ENCODE measurements at regions not wholly inside any gene's neighbourhood (a gene's known extent, or its start where the extent isn't known, plus 50 kb on each side); places are given as distances from the start of the nearest gene placed in this dataset.

DNA sequence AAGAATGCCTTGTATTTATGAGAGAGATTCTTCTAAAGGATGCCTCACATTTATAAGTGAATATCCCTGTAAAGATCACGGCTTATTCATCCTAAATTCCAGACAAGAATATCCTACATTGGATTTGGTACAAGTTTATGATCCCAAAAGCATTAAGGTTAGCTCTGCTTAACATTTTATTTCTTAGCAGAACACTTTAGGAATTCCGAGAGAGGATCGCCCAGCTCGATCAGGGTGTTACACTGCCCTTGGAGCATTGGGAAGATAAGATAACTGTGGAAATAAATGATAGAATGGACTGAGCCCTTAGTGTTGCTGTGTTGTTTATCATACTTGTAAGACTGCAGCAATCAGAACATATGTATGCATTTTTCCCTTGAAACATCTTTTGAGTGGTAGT, 223.0 kb upstream of the CDIN1 start:
- DNase-seq (ENCODE audit: low read depth, low spot score) = no peak
- no peak overlapping the region for H3K27ac ChIP-seq

DNA sequence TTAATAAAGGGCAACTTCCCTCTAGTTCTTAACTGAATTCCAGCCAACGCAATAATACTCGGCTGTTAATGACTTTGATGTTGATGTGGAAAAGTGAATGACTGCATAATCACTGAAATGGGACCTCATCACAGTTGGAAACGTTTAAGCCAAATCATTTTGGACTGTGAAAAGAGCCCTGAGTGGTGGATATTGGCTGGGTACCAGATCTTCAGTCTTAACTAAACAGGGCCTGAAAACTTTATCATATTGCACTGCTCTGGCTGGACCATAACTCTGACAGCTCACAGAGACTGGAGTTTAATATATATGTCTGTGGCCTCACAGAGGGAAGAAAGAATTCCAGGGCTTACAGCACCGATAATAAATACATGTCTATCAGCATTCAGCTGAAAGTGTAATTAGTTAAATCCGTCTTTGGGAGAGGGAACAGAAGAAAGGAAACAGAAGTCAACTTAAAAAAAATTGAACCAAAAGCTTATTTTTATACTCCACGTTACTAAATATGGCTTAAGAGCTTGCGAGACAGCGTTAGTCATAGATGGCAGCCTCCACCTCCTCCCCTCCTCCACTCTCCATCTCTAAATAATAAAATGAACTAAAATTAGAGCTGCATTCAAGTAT, 222.3 kb upstream of the CDIN1 start:
- H3K27ac ChIP-seq = no peak overlapping the region
- DNase-seq (ENCODE audit: low read depth, low spot score) = no peak

DNA sequence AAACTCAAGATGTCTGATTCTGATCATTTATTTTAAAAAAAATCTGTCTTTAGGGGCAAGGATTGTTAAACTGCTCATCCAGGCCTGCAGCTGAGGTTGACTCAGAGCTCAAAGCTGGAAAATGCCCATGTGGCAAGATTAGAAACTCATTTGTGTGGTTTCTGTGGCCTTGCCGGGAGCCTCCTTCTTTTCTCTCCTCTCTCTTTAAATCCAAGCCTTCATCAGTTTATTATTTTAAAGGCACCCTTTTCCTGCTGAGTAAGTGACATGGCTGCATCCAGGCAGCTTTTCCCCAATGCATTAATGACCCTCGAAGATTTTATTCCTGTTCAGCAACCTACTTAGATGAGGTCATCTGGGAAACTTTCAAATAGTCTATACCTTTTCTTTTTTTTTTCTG, 221.3 kb upstream of the CDIN1 start:
- DNase-seq (ENCODE audit: low read depth, low spot score) = no peak
- H3K27ac ChIP-seq = no peak overlapping the region

DNA sequence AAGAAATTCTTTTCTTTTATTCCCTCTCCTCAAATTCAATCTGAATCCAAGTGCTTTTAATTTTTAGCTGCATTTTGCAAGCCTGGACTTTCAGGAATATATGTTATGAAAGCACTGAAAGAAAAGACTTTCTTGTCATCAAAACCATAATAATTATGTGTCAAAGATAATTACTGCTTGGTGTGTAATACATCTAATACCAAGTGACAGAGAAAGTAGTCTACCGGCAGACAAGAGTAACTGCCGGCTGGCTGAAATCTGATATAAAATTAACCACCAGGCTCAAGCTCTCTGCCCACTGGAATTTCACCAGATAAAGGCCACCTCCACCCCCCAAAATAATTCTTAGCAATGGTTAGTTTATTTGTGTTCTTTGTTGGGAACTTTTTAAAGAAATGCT, 220.9 kb upstream of the CDIN1 start:
- no peak overlapping the region for H3K27ac ChIP-seq
- DNase-seq (ENCODE audit: low read depth, low spot score) = no peak

DNA sequence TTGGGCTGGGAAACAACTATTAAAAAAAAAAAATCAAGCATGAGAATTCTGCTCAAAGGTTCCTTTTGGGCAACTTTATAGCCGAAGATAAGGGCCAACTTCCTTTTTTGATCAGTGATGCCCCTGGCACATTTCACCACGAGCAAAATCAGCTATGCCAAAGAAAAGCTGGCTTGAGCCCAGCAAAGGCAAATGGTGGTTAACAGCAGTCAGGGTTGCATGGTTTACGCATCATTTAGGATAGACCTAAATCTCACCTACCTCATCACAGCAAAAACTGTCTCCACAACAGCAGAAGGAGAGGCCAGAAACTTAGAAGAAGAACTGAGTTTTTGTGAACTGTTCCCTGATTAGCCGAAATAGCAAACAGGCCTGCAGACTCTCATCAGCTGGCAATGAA, 220.1 kb upstream of the CDIN1 start:
- DNase-seq (ENCODE audit: low read depth, low spot score) = no peak
- H3K27ac ChIP-seq = no peak overlapping the region

DNA sequence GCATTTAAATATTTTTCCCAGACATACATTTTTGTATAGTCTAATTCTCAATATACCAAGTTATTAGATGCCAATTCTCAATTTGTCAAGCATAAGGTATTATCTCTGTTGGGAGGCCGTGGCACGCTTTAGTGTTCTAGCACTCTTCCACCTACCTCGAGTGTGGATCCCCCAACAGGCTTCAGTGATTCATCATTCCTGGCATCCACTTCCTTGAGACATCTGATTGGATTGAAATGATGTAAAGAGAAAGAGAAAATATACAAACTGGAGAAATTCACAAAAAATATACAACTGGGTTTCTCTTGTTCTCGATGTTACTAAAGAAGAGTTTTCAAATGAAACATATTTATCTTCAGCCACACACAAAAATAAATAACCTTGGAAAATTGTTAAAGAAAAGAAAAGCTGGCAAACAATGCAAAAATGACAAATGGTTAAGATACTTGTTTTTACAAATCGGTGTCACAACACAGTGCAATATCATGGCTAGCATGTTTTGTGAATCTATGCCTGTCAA, 218.0 kb upstream of the CDIN1 start:
- DNase-seq (ENCODE audit: low read depth, low spot score) = no peak

DNA sequence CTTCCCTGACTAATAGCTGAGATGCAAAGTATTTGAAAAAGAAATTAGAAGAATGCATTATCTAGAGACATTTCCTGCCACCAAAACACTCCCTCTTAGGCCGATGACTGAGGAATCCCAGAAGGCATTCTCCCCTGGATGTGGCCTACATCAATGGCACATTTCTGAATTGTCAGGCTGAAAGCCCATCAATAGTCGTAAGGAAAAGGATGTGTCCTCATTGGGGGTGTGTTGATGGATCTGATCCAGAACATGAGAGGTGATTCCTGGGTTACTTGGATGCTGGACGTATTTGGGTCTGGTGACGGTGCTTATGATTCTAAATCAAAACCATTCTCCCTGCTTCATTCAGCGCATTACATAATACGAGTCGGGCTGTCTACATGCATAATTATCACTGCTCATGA, 216.9 kb upstream of the CDIN1 start:
- DNase-seq (ENCODE audit: low read depth, low spot score) = no peak
- no peak overlapping the region for H3K27ac ChIP-seq

More for the DNA sequence above, 218.0 kb upstream of the CDIN1 start:
- H3K27ac ChIP-seq = no peak overlapping the region

DNA sequence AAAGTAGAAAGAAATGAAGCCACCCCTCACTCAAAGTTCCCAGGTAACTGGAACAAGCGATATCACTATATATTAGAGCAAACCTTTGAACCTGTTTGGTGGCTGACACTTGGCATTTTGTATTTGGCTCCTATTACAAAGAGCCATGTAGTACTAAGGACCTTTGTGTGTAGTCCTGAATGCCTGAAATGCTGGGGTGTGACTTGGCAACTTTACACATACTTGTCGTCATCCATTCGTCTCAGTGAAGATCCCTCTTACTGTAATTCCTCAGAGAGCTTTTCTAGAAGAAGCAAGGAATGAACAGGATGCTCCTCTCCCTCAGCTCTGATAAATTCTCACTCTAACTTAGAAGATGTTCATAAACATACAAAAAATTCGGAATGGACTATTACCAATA, 216.1 kb upstream of the CDIN1 start:
- DNase-seq (ENCODE audit: low read depth, low spot score) = no peak
- H3K27ac ChIP-seq = no peak overlapping the region

DNA sequence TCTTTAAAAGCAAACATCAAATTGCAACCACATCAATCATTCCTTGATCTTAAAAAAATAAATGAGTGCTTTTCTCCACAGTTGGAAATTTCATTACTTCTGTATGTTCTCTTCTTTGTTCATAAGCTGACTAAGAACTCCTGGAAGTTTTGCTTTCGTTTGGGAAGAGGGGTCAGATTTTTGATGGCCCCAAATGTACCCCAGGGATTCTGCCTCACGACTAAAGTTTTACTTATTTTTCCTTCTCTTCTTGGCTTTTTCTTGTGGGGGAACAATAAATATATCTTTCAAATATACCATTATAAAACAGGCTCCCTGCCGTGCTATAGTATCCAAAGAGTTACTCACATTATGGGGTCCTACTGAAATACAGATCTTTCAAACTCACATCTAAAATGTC, 215.0 kb upstream of the CDIN1 start:
- no peak overlapping the region for H3K27ac ChIP-seq
- DNase-seq (ENCODE audit: low read depth, low spot score) = no peak

DNA sequence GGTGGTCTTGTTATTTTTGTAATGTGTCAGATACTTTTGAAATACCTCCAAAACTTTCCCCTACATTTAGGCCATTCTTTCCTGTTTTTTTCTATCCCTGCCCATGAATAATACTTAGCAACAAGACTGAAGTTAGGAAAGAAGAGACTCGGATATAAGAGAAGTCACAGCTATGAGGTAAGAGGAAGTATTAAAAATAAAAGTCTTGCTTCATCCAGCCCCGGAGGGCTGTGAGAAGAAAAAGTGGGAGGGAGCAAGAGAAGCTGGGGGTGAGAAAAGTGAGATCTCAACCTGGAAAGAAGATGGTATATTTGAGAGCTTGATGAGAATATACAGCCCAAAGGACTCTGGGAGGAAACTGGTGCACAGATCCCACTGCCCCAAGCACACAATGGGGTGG, 213.5 kb upstream of the CDIN1 start:
- DNase-seq (ENCODE audit: low read depth, low spot score) = no peak
- H3K27ac ChIP-seq = no peak overlapping the region

DNA sequence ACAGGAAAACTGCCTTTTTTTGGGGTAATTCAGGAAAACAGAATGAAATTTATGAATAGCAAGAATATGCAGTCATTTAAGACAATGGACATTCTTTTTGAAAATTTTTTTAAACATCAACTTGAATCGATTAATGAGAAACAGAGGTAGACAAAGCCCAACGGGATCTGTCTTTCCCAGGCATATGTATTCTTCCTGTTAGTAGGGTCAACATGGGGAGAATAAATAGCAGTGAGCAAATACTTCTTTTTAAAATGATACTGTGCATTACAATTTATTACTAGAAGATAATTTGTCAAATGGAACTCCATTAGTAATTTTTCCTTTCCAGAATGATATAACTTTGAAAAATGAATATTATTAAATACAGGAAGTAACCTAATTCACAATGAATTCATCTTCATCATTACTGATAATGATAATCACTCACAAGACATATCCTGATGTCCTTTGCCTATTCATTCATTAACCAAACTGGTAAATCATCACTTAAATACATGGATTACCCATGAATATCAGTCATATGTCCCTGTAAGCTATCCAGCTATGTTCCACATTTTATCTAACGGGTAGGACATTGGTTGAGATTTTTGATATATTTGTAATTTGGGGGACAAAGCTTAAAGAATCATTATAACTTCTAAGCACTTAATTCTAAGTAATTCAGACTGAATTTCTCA, 209.2 kb upstream of the CDIN1 start:
- H3K27ac ChIP-seq = peak overlapping the region; percentile 23
- no peak for DNase-seq (ENCODE audit: low read depth, low spot score)

DNA sequence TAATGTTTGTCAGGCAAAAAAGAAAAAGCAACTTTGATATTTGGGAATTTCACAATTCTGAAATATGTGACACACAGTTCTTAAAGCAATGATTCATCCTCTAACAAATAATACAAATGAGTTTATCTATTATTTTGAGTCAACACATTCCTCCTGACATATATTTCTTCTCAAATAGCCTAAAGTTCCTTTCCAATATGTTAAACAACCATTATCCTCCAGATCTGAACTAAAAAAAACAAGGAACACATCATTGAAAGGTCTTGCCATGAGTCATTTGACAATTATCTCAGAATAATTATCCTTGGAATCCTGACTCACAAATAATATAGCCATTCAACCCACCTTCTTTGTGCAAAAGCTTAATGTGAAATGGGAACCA, 208.7 kb upstream of the CDIN1 start:
- DNase-seq (ENCODE audit: low read depth, low spot score) = no peak
- peak overlapping the region; percentile 23 for H3K27ac ChIP-seq

DNA sequence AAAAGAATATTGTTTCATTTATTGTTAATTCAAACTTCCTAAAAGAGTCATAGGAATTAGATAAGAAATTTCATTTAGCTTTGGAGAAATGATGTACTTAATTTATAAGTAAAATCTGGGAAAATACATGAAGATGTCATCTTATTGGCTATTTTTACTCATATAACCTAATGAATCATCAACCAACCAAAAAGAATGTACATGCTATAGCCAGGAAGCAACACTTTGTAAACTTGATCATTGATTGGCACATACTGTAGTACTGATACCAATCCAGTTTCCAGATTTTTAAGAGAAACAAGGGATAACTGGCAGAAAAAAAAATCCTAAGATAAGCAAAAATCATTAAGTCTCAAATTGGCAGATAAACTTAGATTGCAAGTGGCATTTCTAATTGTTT, 207.9 kb upstream of the CDIN1 start:
- no peak for DNase-seq (ENCODE audit: low read depth, low spot score)
- peak overlapping the region; percentile 23 for H3K27ac ChIP-seq

DNA sequence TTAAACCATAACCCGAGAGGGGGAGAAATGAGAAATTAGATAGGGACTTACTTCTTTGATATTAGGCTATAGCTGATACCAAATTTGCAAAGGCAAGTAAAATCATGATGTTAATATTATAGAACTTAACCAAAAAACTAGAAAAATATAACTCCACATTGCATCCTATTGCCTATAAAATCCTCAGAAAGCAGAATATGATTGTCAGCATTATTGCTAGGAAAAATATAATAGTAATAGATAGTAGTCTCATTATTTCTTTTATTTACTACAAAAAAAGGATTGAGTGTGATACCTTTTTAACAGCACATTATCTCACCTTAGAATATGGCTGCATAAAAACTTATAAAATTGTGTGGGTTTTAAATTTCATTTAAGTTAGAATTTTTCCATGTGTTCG, 206.5 kb upstream of the CDIN1 start:
- DNase-seq (ENCODE audit: low read depth, low spot score) = no peak
- no peak overlapping the region for H3K27ac ChIP-seq

DNA sequence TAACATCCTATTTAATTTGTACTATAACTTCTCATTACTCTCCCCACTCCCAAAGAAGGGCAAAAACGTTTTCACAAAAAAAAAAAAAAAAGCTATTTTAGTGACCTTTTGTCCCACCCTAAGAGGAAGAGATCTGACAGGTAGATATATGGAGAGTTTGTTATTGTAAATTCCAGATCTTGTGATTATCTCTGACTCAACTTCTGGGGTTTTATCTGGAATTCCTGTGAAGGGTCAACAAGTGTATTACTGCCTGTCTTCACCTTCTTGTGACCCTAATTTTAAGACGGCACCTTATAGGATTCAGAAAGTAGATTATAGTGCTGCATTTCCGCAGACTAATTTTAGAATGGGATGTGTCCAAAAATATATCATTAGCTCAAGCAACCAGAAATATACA, 205.9 kb upstream of the CDIN1 start:
- no peak for DNase-seq (ENCODE audit: low read depth, low spot score)
- H3K27ac ChIP-seq = no peak overlapping the region

DNA sequence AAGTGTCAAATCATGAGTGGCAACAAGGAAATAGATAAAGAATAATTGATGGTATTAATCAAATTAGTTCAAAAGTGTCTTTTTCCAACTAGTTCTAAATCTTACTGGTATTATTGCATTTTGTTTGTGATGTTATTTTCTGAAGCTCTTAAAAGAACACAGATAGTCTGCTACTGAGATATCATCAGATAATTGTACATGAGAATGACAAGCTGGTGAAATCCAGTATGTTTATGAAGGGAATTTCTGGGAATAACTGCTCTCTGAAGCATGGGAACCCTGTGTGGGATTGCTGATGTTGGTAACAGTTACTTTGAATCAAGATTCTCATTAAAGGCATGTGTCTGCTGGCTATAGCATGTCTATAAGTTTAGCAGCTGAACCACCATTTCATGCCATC, 190.3 kb upstream of the CDIN1 start:
- no peak overlapping the region for H3K27ac ChIP-seq
- no peak for DNase-seq (ENCODE audit: low read depth, low spot score)

DNA sequence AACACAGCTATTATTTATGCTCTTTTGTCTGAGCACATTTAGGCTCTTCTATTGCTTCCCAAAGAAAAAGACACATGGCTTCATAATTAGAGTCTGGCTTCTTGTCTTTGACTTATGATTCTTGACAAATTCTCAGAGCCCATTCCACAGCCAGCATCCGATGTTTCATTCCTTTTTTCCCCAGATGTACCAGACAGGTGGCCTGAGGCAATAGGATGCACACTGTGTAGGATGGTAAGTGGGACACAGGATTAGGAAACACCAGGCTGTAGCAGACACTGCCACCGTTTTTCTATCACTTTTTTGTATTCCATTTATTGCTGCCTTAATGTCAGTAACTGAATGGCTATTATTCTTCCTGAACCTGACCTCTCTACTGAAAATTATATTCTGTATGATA, 188.9 kb upstream of the CDIN1 start:
- DNase-seq (ENCODE audit: low read depth, low spot score) = no peak
- no peak overlapping the region for H3K27ac ChIP-seq

DNA sequence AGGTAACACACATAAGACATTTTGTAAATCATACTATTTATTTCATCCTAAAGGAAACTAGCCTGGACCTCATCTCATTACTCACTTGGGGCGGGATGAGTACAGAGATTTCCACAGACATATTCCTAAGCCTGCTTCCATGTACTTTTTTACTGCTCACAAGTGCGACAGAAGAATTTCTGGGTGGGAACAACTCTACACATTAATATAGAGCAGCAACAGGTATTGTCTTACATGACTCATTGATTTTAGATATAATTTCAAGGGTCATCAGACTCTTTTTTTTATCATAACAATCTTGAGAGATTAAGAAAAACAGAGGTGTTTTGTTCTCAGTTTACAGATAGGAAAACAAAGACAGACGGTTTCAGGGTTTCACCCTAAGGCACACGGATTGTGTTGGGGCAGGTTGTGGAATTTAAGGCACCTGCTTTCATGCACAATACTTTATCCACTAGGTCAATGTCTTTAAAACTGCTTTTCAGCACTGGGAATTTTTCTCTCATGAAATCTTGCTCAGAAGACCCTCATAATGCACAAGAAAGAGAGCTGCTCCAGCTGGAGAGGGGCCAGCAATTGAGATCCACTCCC, 186.7 kb upstream of the CDIN1 start:
- peak overlapping the region; percentile 31 for H3K27ac ChIP-seq
- DNase-seq (ENCODE audit: low read depth, low spot score) = no peak

DNA sequence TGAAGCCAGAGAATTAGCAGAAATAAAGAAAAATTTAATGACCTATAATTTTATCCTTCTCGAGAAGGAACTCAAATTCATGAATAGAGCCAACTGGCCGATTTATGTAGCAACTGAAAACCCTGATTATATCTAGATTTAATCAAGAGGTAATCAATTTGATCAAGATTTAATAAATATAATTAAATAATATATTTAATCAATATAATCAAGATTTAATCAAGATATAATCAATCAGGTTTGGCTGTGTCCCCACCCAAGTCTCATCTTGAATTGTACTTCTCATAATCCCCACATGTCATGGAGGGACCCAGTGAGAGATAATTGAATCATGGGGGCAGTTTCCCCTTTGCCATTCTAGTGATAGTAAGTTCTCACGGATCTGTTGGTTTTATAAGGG, 181.2 kb upstream of the CDIN1 start:
- no peak overlapping the region for H3K27ac ChIP-seq
- no peak for DNase-seq (ENCODE audit: low read depth, low spot score)

DNA sequence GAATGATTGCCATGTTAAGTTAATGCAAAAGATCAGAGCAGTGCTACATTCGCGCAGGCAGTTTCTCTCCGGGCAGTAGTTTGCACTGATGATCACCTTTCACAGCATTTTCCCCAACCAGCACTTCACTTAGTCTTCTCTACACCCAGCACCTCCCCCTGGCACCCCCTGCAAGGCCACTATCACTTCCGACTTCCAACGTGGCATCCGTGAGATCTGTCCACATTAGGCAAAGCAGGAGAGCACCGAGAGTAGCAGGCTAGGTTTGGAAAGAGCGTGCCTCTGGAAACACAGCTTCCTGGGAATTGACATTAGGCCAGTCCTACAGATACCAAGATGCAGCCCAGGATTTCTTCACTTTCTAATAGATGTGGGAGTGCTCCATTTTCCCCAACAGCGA, 180.2 kb upstream of the CDIN1 start:
- DNase-seq (ENCODE audit: low read depth, low spot score) = no peak
- no peak overlapping the region for H3K27ac ChIP-seq

DNA sequence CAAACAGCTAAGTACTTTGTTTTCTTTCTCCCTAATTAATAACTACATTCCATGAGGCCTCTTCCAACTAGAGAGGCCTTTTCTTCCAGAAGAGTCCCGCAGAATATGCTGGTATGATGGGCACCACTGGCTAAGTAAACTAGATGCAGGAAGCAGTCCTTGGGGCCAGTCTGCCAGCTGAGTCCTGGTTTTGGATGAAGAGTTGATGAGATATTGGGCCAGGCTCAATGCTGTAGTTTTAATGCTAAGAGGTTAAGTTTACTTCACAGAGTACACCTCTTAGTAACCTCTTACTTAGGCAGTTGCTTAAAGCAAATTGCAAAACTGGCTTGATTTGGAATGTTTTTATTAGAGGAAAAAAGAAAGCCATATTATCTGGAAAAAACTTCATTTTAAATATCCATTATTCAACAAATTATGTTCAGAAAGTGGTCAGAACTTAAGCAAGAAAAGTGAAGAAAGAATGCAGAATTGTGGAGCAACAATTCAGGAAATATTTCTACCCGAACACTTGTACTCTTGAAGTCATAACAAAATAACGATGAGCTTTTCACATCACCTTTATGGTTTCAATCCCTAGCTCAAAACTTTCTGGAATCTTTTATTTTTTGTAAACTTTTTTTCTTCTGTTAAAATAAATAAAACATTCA, 178.4 kb upstream of the CDIN1 start:
- no peak for DNase-seq (ENCODE audit: low read depth, low spot score)
- no peak overlapping the region for H3K27ac ChIP-seq

All from epithelial cell of prostate (primary cell).